SH-SY5Y (cell line): ENCODE measurements at regions not wholly inside any gene's neighbourhood (a gene's known extent, or its start where the extent isn't known, plus 50 kb on each side); places are given as distances from the start of the nearest gene placed in this dataset.

Experiments
- GATA2 ChIP-seq: IDR thresholded peaks from 2 replicates; pipeline ENCODE4 v1.6.1; 2011; ENCODE audit warnings: mild to moderate bottlenecking, low read depth, low read length
- GATA3 ChIP-seq: IDR thresholded peaks from 2 replicates; pipeline ENCODE4 v1.6.1; 2011; ENCODE audit warnings: low read depth, mild to moderate bottlenecking, low read length, moderate library complexity

GRCh38 chr1:218494449-218494852 is 149.3 kb downstream of the TGFB2 start:
- no peak for TF ChIP-seq GATA3
- no peak for TF ChIP-seq GATA2
